ENCODE measurements at regions not wholly inside any gene's neighbourhood (a gene's known extent, or its start where the extent isn't known, plus 50 kb on each side); places are given as distances from the start of the nearest gene placed in this dataset.
"Not testable (repeated sequence)": the region's sequence is repeated elsewhere in the genome, so short reads cannot be mapped to it uniquely, and the experiment has no call there.

- Mint-ChIP-seq H3K27ac (no peak overlapping the region), H3K9me3 (peaks cover 5% of the 10 kb centered on the region), H3K36me3 (no peaks in the 10 kb centered on the region), H3K27me3 (peaks cover 6% of the 10 kb centered on the region), H3K4me1 (ENCODE audit: low read depth) (no peaks in the 10 kb centered on the region), H3K4me3 (no peak overlapping the region)
- ChIA-PET POLR2A (no interaction called here), CTCF (no interaction called here)
- no peak for DNase-seq
- intact Hi-C loops (cut with micrococcal nuclease), result no loop called here
Observed at GRCh38 chr3:184440151-184440550, 60.3 kb downstream of the CHRD start.

- CTCF ChIA-PET, result interaction anchor here (1.1 kb wide), 1 partner anchor 22 kb away, joined by 3 read pairs; no protein-coding TSS in a partner anchor
Observed at GRCh38 chr3:184441202-184441900, 61.5 kb downstream of the CHRD start.

GRCh38 chr3:184443364-184443763 lies 63.5 kb downstream of the CHRD start:
- ChIA-PET POLR2A (no interaction called here), CTCF (no interaction called here)
- intact Hi-C loops (cut with micrococcal nuclease), result no loop called here
- Mint-ChIP-seq H3K4me3 (no peak overlapping the region), H3K9me3 (peaks cover 3% of the 10 kb centered on the region), H3K27ac (no peak overlapping the region), H3K4me1 (ENCODE audit: low read depth) (no peaks in the 10 kb centered on the region), H3K36me3 (no peaks in the 10 kb centered on the region), H3K27me3 (peaks cover 3% of the 10 kb centered on the region)
- no peak for DNase-seq

More at GRCh38 chr3:184441202-184441900, 61.5 kb downstream of the CHRD start:
- Mint-ChIP-seq H3K27ac (no peak overlapping the region), H3K36me3 (no peaks in the 10 kb centered on the region), H3K9me3 (peaks cover 5% of the 10 kb centered on the region), H3K27me3 (peaks cover 3% of the 10 kb centered on the region), H3K4me3 (no peak overlapping the region), H3K4me1 (ENCODE audit: low read depth) (no peaks in the 10 kb centered on the region)
- POLR2A ChIA-PET, result no interaction called here
- intact Hi-C loops (cut with micrococcal nuclease), result no loop called here
- no peak for DNase-seq

GRCh38 chr3:184443831-184444230 lies 64.0 kb downstream of the CHRD start:
- intact Hi-C loops (cut with micrococcal nuclease), result no loop called here
- Mint-ChIP-seq H3K36me3 (no peaks in the 10 kb centered on the region), H3K27me3 (peaks cover 3% of the 10 kb centered on the region), H3K9me3 (no peaks in the 10 kb centered on the region), H3K27ac (no peak overlapping the region), H3K4me3 (no peak overlapping the region), H3K4me1 (ENCODE audit: low read depth) (no peaks in the 10 kb centered on the region)
- ChIA-PET POLR2A (no interaction called here), CTCF (no interaction called here)
- no peak for DNase-seq

GRCh38 chr3:184448321-184449160 lies 68.7 kb downstream of the CHRD start:
- ChIA-PET POLR2A (no interaction called here), CTCF (interaction anchor here (0.9 kb wide), 1 partner anchor 77 kb away, joined by 3 read pairs; no protein-coding TSS in a partner anchor)
- DNase-seq, result no peak
- Mint-ChIP-seq H3K4me3 (no peak overlapping the region), H3K36me3 (no peaks in the 10 kb centered on the region), H3K27ac (no peak overlapping the region), H3K9me3 (no peaks in the 10 kb centered on the region), H3K27me3 (peaks cover 4% of the 10 kb centered on the region), H3K4me1 (ENCODE audit: low read depth) (no peaks in the 10 kb centered on the region)
- intact Hi-C loops (cut with micrococcal nuclease), result no loop called here

- Mint-ChIP-seq H3K9me3 (no peaks in the 10 kb centered on the region), H3K27me3 (peaks cover 4% of the 10 kb centered on the region), H3K27ac (no peak overlapping the region), H3K36me3 (no peaks in the 10 kb centered on the region), H3K4me3 (no peak overlapping the region), H3K4me1 (ENCODE audit: low read depth) (no peaks in the 10 kb centered on the region)
- CTCF ChIA-PET, result no interaction called here
- no peak for DNase-seq
- intact Hi-C loops (cut with micrococcal nuclease), result no loop called here
- POLR2A ChIA-PET, result no interaction called here
Observed at GRCh38 chr3:184449161-184449515, 69.3 kb downstream of the CHRD start.

GRCh38 chr3:184450547-184450946 lies 70.7 kb downstream of the CHRD start:
- POLR2A ChIA-PET, result no interaction called here
- CTCF ChIA-PET, result interaction anchor here (1.5 kb wide), 1 partner anchor 79 kb away, joined by 5 read pairs; no protein-coding TSS in a partner anchor
- Mint-ChIP-seq H3K36me3 (no peaks in the 10 kb centered on the region), H3K4me3 (no peak overlapping the region), H3K27ac (no peak overlapping the region), H3K27me3 (peaks cover 4% of the 10 kb centered on the region), H3K4me1 (ENCODE audit: low read depth) (no peaks in the 10 kb centered on the region), H3K9me3 (no peaks in the 10 kb centered on the region)
- no peak for DNase-seq
- intact Hi-C loops (cut with micrococcal nuclease), result no loop called here

- Mint-ChIP-seq H3K27ac (no peak overlapping the region), H3K36me3 (no peaks in the 10 kb centered on the region)
- CTCF ChIA-PET, result interaction anchor here (0.9 kb wide), 1 partner anchor 89 kb away, joined by 3 read pairs; no protein-coding TSS in a partner anchor
Observed at GRCh38 chr3:184453296-184453695, 73.4 kb downstream of the CHRD start.

GRCh38 chr3:184455991-184456390 lies 76.1 kb downstream of the CHRD start:
- CTCF ChIA-PET, result no interaction called here
- peaks cover 10% of the 10 kb centered on the region for H3K27me3 Mint-ChIP-seq
- no peaks in the 10 kb centered on the region for H3K36me3 Mint-ChIP-seq
- DNase-seq, result no peak
- no peak overlapping the region for H3K4me3 Mint-ChIP-seq
- no peaks in the 10 kb centered on the region for H3K9me3 Mint-ChIP-seq
- POLR2A ChIA-PET, result no interaction called here
- intact Hi-C loops (cut with micrococcal nuclease), result no loop called here
- no peaks in the 10 kb centered on the region for H3K4me1 Mint-ChIP-seq (ENCODE audit: low read depth)
- H3K27ac Mint-ChIP-seq, result no peak overlapping the region

More at GRCh38 chr3:184453296-184453695, 73.4 kb downstream of the CHRD start:
- intact Hi-C loops (cut with micrococcal nuclease), result no loop called here
- POLR2A ChIA-PET, result no interaction called here
- Mint-ChIP-seq H3K27me3 (peaks cover 5% of the 10 kb centered on the region), H3K4me3 (no peak overlapping the region), H3K9me3 (no peaks in the 10 kb centered on the region), H3K4me1 (ENCODE audit: low read depth) (no peaks in the 10 kb centered on the region)
- no peak for DNase-seq

GRCh38 chr3:184456476-184456875 lies 76.6 kb downstream of the CHRD start:
- Mint-ChIP-seq H3K4me3 (no peak overlapping the region), H3K27ac (no peak overlapping the region), H3K9me3 (no peaks in the 10 kb centered on the region), H3K4me1 (ENCODE audit: low read depth) (no peaks in the 10 kb centered on the region), H3K27me3 (peaks cover 10% of the 10 kb centered on the region), H3K36me3 (no peaks in the 10 kb centered on the region)
- intact Hi-C loops (cut with micrococcal nuclease), result no loop called here
- no peak for DNase-seq
- ChIA-PET POLR2A (no interaction called here), CTCF (no interaction called here)

GRCh38 chr3:184457329-184457728 lies 77.5 kb downstream of the CHRD start:
- Mint-ChIP-seq H3K36me3 (no peaks in the 10 kb centered on the region), H3K4me1 (ENCODE audit: low read depth) (no peaks in the 10 kb centered on the region), H3K4me3 (no peak overlapping the region), H3K27ac (no peak overlapping the region), H3K9me3 (no peaks in the 10 kb centered on the region), H3K27me3 (peaks cover 15% of the 10 kb centered on the region)
- POLR2A ChIA-PET, result no interaction called here
- CTCF ChIA-PET, result no interaction called here
- no peak for DNase-seq
- intact Hi-C loops (cut with micrococcal nuclease), result no loop called here

GRCh38 chr3:184457784-184458377 lies 78.0 kb downstream of the CHRD start:
- H3K4me1 Mint-ChIP-seq (ENCODE audit: low read depth); H3K4me3 Mint-ChIP-seq; CTCF ChIA-PET; DNase-seq; H3K36me3 Mint-ChIP-seq; H3K9me3 Mint-ChIP-seq; intact Hi-C loops (cut with micrococcal nuclease); POLR2A ChIA-PET; H3K27ac Mint-ChIP-seq: not testable (repeated sequence)
- peaks cover 15% of the 10 kb centered on the region for H3K27me3 Mint-ChIP-seq

Data from activated CD4-positive, alpha-beta memory T cell treated with anti-CD3 and anti-CD28 coated beads for 36 hours (primary cell).